AG09319 (cell line): ENCODE measurements at regions not wholly inside any gene's neighbourhood (a gene's known extent, or its start where the extent isn't known, plus 50 kb on each side); places are given as distances from the start of the nearest gene placed in this dataset.

ENCODE experiments used
- DNase-seq: peaks from one replicate; pipeline ENCODE4 v3.0.0-alpha.2; 2010; ENCODE audit warnings: low read depth; ENCODE audit errors: extremely low read depth
- CTCF ChIP-seq: IDR thresholded peaks from 2 replicates; pipeline ENCODE4 v1.5.1; 2011; ENCODE audit warnings: low read depth, mild to moderate bottlenecking, inconsistent platforms, low read length, moderate library complexity

- no peak for DNase-seq
- no peak for TF ChIP-seq CTCF
Observed at GRCh38 chr21:38039841-38040240, 123.6 kb upstream of the KCNJ6 start.

- TF ChIP-seq CTCF, result no peak
- DNase-seq, result no peak
Observed at GRCh38 chr21:38041493-38041892, 125.2 kb upstream of the KCNJ6 start.

GRCh38 chr21:38042246-38042645 lies 126.0 kb upstream of the KCNJ6 start:
- DNase-seq, result no peak
- no peak for TF ChIP-seq CTCF

- no peak for TF ChIP-seq CTCF
- DNase-seq, result no peak
Observed at GRCh38 chr21:38048167-38048566, 131.9 kb upstream of the KCNJ6 start.

- DNase-seq, result no peak
- no peak for TF ChIP-seq CTCF
Observed at GRCh38 chr21:38054334-38054733, 138.1 kb upstream of the KCNJ6 start.

GRCh38 chr21:38056481-38056880 lies 140.2 kb upstream of the KCNJ6 start:
- TF ChIP-seq CTCF, result no peak
- DNase-seq, result no peak

GRCh38 chr21:38057626-38058025 lies 141.4 kb upstream of the KCNJ6 start:
- DNase-seq, result no peak
- TF ChIP-seq CTCF, result no peak
